SK-N-SH (cell line): ENCODE measurements at regions not wholly inside any gene's neighbourhood (a gene's known extent, or its start where the extent isn't known, plus 50 kb on each side); places are given as distances from the start of the nearest gene placed in this dataset.
"Not testable (repeated sequence)": the region's sequence is repeated elsewhere in the genome, so short reads cannot be mapped to it uniquely, and the experiment has no call there.

Source experiments
- EP300 ChIP-seq, 2 experiments: IDR thresholded peaks; 2 replicates each; pipeline versions ENCODE4 v1.4.0 to v1.6.1; 2012; ENCODE audit warnings: borderline replicate concordance in 1 of 2, low read depth in 1 of 2, low read length in 1 of 2
- GABPA ChIP-seq: IDR thresholded peaks from 2 replicates; pipeline ENCODE4 v1.4.0; 2012; ENCODE audit warnings: low read depth, mild to moderate bottlenecking
- POLR2AphosphoS5 ChIP-seq: IDR thresholded peaks from 2 replicates; pipeline ENCODE4 v1.6.1; 2012; ENCODE audit warnings: low read depth, low read length
- RCOR1 ChIP-seq: fragments of 150-350 bp; IDR thresholded peaks from 2 replicates; pipeline ENCODE4 v1.6.1; 2017; ENCODE audit warnings: antibody characterized with exemption, low read length
- RFX5 ChIP-seq: IDR thresholded peaks from 2 replicates; pipeline ENCODE4 v1.6.1; 2012; ENCODE audit warnings: mild to moderate bottlenecking, improper control_type of control experiment, low read length
- TF ChIP-seq, protein P1 (sequence below): fragments of 200-600 bp; sonication (generic); IDR thresholded peaks from 2 replicates; pipeline ENCODE4 v1.6.1; 2017; ENCODE audit warnings: antibody characterized with exemption, mild to moderate bottlenecking, moderate library complexity

DNA sequence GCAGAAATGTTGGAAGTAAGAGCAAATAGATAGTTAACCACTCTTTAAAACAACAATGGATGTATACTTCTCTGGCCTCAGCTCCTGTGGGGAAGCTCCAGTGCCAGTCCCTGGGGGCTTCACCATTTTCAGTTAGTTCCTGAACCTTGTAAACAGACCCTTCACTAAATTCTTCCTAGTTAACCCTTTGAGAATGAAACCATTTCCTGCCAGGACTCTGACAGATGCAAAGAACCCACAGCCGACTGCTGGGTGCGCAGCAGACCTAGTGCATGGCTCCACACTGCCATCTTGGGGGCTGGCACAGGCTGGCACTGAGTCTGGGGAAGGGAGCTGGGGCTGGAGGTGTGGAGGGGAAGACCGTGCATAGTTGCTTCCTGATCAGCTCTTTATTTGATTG is 244.4 kb downstream of the CEP170 start:
- TF ChIP-seq, protein P1, sequence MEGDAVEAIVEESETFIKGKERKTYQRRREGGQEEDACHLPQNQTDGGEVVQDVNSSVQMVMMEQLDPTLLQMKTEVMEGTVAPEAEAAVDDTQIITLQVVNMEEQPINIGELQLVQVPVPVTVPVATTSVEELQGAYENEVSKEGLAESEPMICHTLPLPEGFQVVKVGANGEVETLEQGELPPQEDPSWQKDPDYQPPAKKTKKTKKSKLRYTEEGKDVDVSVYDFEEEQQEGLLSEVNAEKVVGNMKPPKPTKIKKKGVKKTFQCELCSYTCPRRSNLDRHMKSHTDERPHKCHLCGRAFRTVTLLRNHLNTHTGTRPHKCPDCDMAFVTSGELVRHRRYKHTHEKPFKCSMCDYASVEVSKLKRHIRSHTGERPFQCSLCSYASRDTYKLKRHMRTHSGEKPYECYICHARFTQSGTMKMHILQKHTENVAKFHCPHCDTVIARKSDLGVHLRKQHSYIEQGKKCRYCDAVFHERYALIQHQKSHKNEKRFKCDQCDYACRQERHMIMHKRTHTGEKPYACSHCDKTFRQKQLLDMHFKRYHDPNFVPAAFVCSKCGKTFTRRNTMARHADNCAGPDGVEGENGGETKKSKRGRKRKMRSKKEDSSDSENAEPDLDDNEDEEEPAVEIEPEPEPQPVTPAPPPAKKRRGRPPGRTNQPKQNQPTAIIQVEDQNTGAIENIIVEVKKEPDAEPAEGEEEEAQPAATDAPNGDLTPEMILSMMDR = not testable (repeated sequence)
- not testable (repeated sequence) for TF ChIP-seq GABPA; RFX5; RCOR1; EP300 (IDR thresholded peaks at IDR 0.05; ENCODE audit: borderline replicate concordance in 1 of 2, low read depth in 1 of 2, low read length in 1 of 2); POLR2AphosphoS5
